ACHN (cell line): ENCODE measurements at regions not wholly inside any gene's neighbourhood (a gene's known extent, or its start where the extent isn't known, plus 50 kb on each side); places are given as distances from the start of the nearest gene placed in this dataset.

ENCODE experiments used
- DNase-seq: peaks from one replicate; pipeline ENCODE4 v3.0.0-alpha.2; 2015
- in situ Hi-C: cut with HindIII; loops from 2 replicates; pipeline ENCODE4 v1.10.0; 2017; ENCODE audit warnings: low sequenced_read_pairs, low pct_ligation_motif_present, low pct_unique_long_range_greater_than_20kb

DNA sequence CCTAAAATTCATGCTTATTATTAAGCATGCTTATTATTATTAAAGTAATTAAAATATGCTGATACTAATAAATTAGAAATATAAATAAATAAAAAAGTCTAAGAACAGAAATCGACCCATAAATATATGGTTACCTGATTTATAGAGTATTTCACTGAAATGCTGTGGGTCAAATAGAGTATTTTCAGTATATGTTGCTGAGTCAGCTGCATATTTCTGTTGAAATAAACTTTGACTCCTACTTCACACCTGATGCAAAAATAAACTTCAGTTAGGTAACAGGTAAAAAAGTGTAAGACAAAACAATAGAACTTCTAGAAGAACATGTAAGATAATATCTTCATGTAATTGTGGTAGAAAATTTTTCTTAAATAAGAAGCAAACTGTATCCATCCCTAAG lies 967.9 kb downstream of the TRHDE start:
- DNase-seq, result no peak
- in situ Hi-C loops, result no loop called here

DNA sequence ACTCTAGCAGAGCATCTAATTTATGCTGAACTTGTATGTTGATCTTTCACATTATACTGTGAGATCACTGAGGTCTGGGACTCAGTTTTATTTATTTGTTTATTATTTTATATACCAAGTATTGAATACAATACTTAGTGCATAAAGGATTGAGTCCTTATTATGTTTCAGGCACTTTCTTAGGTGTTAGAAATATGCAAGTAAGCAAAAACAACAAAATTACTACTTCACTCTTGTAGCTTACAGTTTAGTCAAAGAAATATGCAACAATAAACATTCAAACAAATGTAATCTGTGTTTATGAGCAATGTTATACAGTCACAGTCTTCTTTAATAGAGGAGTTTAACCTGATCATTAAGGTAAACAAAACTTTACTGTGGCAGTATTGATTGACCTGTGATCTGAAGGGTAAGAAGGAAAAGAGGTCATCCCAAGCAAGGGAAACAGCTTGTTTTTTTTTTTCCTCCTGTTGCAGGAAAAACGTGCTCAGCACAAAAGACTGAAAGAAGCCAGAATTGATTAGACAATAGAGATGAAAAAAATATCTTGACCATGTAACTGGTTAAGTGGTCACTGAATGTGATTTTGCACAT lies 990.7 kb downstream of the TRHDE start:
- DNase-seq, result no peak

DNA sequence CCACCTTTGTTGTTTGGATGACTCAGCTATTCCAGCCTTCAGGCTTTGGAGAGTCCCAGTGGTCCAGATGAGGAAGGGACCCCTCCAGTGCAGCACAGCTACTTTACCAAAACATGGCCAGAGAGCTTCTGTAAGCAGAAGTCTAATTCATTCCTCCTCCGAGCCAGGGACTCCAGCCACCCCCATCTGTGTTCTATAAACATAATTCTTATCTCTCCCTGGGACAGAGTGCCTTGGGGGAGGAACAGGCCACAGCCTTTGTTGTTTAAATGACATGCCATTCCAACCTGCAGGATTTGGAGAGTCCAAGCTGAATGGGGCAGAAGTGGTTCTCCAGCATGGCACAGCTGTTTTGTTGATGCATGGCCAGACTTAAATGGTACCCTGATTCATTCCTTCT lies 994.0 kb downstream of the TRHDE start:
- in situ Hi-C loops, result no loop called here
- DNase-seq, result no peak

More for the DNA sequence above, 990.7 kb downstream of the TRHDE start:
- in situ Hi-C loops, result no loop called here

DNA sequence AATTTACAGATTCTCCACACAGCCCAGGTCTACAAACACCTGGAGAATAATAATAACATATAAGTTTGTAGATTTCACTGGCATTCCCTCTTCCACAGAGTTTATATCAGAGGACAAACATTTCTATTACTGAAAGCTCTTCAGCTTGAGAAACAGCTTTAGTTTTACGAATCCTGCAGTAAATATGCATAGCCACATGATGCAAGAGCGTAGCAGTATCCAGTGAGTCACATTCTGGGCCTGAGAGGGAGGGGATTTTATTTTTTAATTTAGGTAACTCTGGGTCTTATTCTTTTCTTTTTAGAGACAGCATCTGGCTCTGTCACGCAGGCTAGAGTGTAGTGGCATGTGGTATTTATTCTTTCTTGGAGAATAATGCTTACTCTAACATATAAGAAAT lies 1002.8 kb downstream of the TRHDE start:
- in situ Hi-C loops, result no loop called here
- DNase-seq, result peak; percentile 7

DNA sequence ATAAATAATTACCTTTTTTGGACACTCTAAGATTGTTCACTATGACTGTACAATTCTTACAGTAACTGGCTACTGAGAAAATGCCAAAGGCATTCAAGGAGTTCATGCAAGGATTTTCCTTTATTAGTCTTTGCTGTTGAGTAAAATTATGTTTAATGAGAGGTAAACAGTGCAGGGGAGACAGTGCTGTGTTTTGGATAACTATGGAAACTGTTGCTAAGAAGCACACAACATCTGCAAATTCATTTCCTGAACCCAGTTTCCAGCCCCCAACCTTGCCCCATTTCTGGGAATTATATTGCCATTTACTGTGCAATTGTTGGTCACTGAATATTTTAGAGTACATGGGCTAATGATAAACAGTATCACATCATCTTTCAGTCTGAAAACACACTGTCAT lies 1005.8 kb downstream of the TRHDE start:
- no peak for DNase-seq
- in situ Hi-C loops, result no loop called here

DNA sequence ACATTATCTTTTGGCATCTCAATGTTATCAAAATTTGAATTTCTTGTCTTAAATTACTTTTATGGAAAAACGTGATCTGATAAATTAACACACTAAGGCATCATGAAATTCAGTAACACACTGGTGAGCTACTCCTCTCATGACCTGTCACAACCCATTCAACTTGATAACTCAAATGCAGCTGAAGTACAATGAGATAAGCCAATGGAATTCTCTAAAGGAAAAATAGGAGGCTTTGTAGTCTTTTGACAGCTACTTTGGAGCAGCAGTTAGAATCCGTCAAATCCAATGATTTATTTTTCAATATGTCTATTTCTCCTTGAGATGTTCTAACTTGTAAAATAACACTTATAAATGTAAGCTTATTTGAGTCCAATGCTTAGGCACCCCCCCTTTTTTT lies 1029.4 kb downstream of the TRHDE start:
- in situ Hi-C loops, result no loop called here
- no peak for DNase-seq

DNA sequence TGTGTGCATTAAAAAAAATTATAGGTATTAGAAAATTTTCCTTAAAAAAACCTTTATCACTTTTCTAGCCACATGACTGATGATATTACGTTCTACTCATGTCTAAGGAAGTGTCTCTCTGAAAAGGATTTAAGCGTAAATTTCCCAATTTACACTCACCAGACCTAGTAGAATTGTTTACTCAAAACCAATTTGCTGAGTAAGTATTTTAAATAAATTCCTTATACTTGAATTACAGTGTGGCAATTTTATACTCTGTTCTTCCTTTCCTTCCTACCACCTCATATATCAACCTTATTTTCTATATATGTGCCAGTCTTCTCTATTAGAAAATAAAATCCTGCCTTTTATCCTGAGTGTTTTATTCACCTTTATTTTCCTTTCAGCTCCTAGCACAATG lies 1035.1 kb downstream of the TRHDE start:
- DNase-seq, result no peak
- in situ Hi-C loops, result no loop called here

DNA sequence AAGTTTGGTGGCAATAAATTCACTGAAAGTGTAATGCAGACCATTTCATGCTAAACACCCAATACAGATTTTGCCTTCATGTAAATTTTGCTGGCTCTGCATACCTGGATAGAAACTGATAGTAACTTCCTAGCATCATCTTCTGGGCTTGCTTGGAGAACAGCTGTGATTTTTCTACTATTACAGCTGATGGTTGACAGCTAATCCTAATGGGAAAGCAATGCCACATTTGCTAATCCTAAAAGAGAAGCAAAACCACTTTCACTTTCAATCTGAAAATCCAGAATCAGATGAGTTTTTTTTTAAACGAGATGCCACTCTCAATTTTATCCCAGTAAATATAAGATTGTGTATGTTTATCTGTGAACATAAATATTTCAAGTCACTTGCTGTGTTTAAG lies 1035.9 kb downstream of the TRHDE start:
- in situ Hi-C loops, result no loop called here
- DNase-seq, result peak; percentile 14

DNA sequence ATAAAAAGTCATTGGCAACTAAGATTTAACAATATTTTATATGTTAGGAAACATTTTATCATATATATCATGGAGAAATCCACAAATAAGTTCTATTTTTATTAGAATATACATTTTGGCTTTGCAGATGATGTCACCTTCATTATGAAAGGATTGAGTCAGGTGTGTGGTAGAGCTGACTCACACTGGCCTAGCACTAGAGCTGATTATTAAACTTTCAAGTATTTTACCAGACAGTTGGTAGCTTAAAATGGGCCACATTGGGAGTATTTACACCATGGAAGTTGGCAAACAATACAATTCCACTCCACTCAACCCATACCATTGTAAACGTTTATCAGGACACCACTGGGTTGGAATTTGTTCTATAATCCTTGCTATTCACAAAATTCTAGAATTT lies 1036.6 kb downstream of the TRHDE start:
- DNase-seq, result peak; percentile 39
- in situ Hi-C loops, result no loop called here

DNA sequence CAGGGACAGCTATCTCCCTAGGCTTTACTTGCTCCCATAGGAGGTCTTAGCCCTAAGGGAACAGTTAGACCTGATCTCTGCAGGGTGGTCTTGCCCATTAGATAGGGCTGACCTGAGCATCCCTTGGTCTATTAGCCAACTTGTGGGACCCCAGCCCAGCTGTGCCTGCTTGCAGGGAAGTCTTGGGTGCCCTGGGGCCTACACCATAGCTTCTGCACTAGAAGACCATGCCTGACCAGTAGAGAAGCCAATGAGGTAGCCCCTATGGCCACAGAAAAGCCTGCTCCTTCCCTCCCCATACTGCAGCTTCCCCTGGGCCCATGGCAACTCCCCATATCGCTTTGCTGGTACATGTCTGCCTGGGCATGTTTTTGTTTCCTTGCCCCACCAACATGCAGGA lies 1049.1 kb downstream of the TRHDE start:
- no peak for DNase-seq
- in situ Hi-C loops, result no loop called here

DNA sequence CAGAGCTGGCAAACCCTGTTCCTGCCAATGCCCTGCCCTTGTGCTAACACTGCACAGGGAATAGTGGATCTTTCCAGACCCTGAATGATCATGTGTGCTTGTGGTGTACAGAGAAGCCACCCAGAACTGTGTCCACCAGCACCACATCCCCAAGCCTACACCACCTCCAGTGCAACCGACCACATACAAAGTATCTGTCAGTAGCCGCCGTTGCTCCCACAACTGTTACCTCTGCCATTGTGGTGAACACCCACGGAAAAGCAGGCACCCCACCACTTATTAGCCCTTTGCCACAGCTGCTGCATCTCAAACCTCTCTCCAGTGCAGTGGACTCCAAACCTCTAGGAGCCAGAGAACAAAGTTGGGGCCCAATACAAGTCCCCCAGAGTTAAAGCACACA lies 1049.6 kb downstream of the TRHDE start:
- in situ Hi-C loops, result no loop called here
- no peak for DNase-seq

DNA sequence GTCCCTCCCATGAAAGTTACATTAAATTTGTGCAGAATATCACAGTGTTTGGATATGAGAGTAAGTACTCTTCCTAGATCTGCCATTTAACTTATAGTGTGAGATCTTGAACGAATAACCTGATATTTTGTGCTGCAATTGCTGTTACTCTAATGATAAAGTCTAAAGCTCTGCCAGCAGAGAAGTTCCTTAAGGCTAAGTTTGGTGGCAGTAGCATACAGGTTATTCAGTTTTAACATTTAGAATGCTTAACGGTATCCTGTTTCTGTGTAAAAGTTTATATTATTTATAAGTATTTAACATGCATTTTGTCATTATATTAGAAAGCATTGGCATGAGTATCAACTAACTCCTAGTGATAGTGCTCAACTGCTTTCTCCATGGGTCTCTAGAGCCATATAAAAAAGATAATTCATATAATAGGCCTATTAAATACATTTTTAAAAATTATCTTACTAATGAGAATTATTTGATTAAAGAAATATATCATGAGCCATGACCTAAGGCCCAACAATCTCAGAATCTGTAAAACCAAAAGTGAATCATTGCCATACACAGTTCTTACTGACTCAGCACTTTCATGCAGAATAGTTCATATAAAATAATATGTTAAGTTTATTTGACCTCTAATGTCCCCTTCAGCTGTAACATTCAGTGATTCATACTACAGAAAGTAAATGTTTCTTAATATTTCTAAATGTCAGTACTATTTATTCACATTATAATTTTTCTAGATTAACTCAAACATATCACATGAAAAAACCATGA lies 1058.6 kb downstream of the TRHDE start:
- in situ Hi-C loops, result no loop called here
- DNase-seq, result no peak

DNA sequence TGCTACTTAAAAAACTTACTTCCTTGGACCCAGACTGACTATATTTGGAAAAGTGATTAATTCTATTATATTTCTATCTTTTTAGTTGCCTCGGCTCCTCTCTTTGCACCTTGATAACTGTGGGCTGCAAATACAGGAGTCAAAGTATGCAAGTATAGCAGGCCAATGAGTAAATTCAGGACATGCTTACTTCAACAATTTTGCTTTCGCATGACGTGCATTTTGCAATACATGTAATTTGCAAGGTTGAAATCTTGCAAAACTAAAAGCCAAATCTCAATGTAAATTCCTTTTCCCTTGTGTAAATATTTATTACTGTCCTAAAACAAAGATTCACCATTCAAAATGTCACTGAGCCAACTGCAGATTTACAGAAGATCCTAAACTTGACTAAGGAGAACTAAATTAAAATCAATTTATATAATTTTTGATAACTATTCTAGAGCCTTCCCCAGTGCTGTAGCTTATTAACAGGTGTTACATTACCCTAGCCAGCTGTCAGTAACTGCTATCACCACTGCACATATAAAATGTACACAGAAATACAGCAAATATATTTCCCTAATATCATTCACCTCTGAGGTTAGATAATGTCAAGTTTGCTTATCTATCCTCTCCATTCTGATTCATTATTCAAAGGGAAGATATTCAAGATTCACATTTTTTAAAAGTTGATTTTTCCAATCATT lies 1069.5 kb downstream of the TRHDE start:
- DNase-seq, result no peak
- in situ Hi-C loops, result no loop called here

DNA sequence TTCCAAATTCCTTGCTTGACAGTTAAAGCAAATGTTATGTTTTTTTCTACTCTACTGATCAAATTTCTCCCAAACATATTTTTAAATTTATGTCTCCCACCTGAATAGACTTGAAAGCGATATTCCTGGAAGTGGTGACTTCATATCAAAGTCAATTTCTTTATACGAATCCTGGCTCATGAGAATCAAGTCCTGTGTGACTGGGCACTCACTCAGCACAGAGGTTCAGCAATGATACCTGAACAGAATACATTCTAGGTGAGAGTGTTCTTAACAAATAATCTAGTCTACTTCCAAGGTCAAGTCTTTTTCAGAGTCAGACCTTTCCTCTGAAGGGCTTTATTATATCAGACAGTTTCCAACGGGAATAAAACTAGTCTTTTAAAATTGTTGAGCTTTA lies 1070.6 kb downstream of the TRHDE start:
- DNase-seq, result no peak
- in situ Hi-C loops, result no loop called here

DNA sequence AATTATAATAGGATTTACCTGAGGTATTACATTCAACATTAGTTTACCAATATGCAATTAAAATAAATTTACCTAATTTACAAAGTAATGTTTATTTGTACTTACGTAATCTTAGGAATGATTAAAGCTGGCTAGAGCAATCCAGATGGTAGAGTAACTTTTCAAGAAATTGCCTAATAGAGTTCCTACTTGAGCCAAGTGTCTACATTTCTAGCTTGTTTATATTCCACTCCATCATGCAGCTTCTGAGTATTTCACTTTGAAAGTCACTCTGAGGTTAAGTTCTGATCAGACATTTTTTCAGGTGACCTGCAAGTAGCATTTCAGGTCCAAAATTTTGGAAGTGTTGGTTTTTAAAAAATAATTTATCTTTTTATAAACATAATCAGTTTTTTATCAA lies 1080.7 kb downstream of the TRHDE start:
- in situ Hi-C loops, result no loop called here
- no peak for DNase-seq

DNA sequence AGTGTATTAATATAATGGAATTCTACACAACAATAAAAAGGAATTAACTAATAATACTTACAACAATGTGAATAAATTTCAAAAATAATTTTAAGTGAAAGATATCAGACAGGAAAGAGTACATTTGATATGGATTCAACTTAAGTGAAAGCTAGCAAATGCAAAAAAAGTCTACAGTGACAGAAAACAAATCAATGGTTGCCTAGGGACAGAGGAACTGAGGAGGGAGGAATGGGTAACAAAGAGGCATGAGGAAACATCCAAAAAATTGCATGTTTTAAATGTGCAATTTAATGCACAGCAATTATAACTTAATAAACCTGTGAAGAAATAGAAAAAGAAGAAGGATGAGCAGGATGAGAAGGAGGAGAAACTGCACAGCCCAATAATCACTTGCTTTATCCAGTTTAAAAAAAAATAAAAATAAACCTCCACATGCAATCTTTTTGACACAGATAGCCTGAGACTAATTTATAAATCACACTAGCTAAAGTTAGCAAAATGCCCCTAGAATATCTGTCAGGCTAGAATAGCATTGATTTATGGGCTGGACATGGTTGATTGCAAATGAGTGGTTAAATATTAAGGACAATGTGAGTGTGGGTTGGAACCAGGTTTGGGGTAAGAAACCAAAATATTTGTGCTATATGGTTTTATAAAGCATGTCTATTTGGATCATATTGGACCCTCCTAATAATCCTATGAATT lies 1089.1 kb downstream of the TRHDE start:
- in situ Hi-C loops, result no loop called here
- no peak for DNase-seq

DNA sequence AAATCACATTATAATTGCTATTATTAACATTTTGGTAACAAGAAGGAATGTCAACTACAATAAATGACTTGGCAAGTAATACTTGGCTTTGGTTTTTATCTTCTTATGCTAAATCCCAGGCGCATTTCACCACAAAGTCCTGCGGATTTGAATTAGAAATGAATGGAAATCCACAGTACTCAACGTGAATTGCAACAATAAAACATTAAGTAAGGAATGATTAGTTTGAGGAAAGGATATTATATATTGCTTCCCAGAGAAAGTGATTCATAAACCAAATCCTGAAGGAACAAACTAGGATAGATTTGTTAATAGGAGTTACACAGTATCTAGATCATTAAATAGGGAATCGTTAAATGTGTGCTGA lies 1089.7 kb downstream of the TRHDE start:
- in situ Hi-C loops, result no loop called here
- no peak for DNase-seq

DNA sequence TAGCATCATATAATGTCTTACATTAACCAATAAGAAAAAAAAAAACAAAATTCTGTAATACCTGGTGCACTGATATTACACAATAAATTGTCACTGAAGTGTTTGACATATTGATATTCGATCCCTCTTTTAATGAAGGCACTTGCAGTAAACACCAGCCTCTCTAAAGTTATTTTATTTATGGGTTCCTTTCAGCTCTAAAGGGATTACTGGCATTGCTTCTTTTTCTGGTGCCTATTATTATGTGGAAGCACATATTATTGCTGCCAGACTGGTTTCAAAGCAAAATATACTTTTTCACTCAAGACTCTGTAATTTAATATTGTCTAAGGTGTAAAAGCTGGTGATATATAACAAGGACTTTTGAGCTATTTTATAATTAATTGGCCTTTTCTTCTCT lies 1090.5 kb downstream of the TRHDE start:
- in situ Hi-C loops, result no loop called here

DNA sequence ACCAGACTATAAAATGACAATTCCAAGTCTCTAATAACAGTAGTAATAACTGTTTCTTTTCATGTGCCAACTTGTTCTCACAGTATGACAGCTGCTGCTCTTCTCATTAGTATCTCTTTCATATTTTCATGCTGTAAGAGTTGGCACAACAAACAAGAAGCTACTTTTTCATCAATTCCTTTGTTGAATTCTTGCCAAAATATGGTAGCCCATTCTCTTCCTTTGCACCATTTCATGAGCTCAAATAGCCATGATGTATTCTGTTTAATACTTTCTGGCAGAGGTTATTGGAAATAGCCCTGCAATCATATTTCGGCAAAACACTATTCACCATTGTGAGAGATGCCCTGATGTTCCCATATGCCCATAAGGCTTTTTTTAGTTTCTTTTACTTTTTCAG lies 1100.7 kb downstream of the TRHDE start:
- in situ Hi-C loops, result no loop called here
- no peak for DNase-seq

More for the DNA sequence above, 1090.5 kb downstream of the TRHDE start:
- no peak for DNase-seq
